HEK293 (cell line): ENCODE measurements at regions not wholly inside any gene's neighbourhood (a gene's known extent, or its start where the extent isn't known, plus 50 kb on each side); places are given as distances from the start of the nearest gene placed in this dataset.

Source experiments
- CTCF ChIA-PET: fragments of 350-600 bp; formaldehyde crosslinking; extraction: SDS; loops from one replicate; lab custom pipeline; 2021; ENCODE audit warnings: antibody characterized with exemption; lab: Yijun Ruan, JAX
- POLR2A ChIA-PET: fragments of 300-600 bp; formaldehyde crosslinking; extraction: SDS; loops from one replicate; lab custom pipeline; 2020; ENCODE audit warnings: antibody characterized with exemption, inconsistent platforms; lab: Yijun Ruan, JAX
- H3K27ac ChIP-seq: fragments of 200-500 bp; sonication (Bioruptor generic); 2 replicates; pipeline ENCODE4 v1.5.1; 2014; ENCODE audit warnings: low read depth, low read length, control low read depth, inconsistent platforms; ENCODE audit errors: extremely low read depth
- H3K36me3 ChIP-seq, 2 experiments: fragments of 200-500 bp in 1 of 2; sonication (Bioruptor generic) in 1 of 2; 1 replicate in 1 of 2; 2 replicates in 1 of 2; pipeline ENCODE4 v1.5.1; 2014 to 2017; ENCODE audit warnings: inconsistent platforms in 2 of 2, low read length in 2 of 2; ENCODE audit not compliant: control insufficient read depth in 2 of 2, insufficient read depth in 1 of 2
- H3K4me1 ChIP-seq: fragments of 200-500 bp; sonication (Bioruptor generic); 2 replicates; pipeline ENCODE4 v1.5.1; 2014; ENCODE audit warnings: mild to moderate bottlenecking, low read length, inconsistent platforms; ENCODE audit not compliant: control insufficient read depth, insufficient read depth
- H3K4me3 ChIP-seq: 2 replicates; pipeline ENCODE4 v1.5.1; 2011; ENCODE audit warnings: low read depth, mild to moderate bottlenecking, control low read depth, low read length, moderate library complexity
- H3K9me3 ChIP-seq: fragments of 200-500 bp; sonication (Bioruptor generic); 2 replicates; pipeline ENCODE4 v1.5.1; 2014; ENCODE audit warnings: low read depth, low read length, inconsistent platforms; ENCODE audit not compliant: control insufficient read depth, insufficient read depth
- ATF2 ChIP-seq: fragments of 450-650 bp; formaldehyde crosslinking; IDR thresholded peaks from 2 replicates; pipeline ENCODE4 v1.5.1; 2016; ENCODE audit warnings: missing biosample characterization, missing genetic modification characterization, low read depth
- BCL11B ChIP-seq: fragments of 450-650 bp; formaldehyde crosslinking; IDR thresholded peaks from 2 replicates; pipeline ENCODE4 v1.5.1; 2016; ENCODE audit warnings: low read depth, missing biosample characterization, missing genetic modification characterization
- HOXC10 ChIP-seq: sonication (generic); formaldehyde crosslinking; IDR thresholded peaks from 2 replicates; pipeline ENCODE4 v1.8.1; 2023; ENCODE audit warnings: mild to moderate bottlenecking, missing genetic modification reagents
- KLF7 ChIP-seq: fragments of 450-650 bp; formaldehyde crosslinking; IDR thresholded peaks from 2 replicates; pipeline ENCODE4 v1.5.1; 2016; ENCODE audit warnings: missing biosample characterization, missing genetic modification characterization, borderline replicate concordance
- MZF1 ChIP-seq: fragments of 450-650 bp; formaldehyde crosslinking; IDR thresholded peaks from 2 replicates; pipeline ENCODE4 v1.5.1; 2017; ENCODE audit warnings: missing biosample characterization, missing genetic modification characterization, borderline replicate concordance
- SP7 ChIP-seq: fragments of 450-650 bp; formaldehyde crosslinking; IDR thresholded peaks from 2 replicates; pipeline ENCODE4 v1.5.1; 2016; ENCODE audit warnings: missing biosample characterization, missing genetic modification characterization
- TRIM28 ChIP-seq: IDR thresholded peaks from 2 replicates; pipeline ENCODE4 v1.6.1; 2011; ENCODE audit warnings: low read length, control low read depth, borderline replicate concordance
- ZBTB10 ChIP-seq: fragments of 450-650 bp; formaldehyde crosslinking; IDR thresholded peaks from 2 replicates; pipeline ENCODE4 v1.5.1; 2016; ENCODE audit warnings: missing biosample characterization, missing genetic modification characterization
- ZBTB21 ChIP-seq: fragments of 450-650 bp; formaldehyde crosslinking; IDR thresholded peaks from 2 replicates; pipeline ENCODE4 v1.5.1; 2017; ENCODE audit warnings: missing biosample characterization, missing genetic modification characterization
- ZBTB7A ChIP-seq: fragments of 450-650 bp; formaldehyde crosslinking; IDR thresholded peaks from 2 replicates; pipeline ENCODE4 v1.5.1; 2016; ENCODE audit warnings: low read depth, missing biosample characterization, missing genetic modification characterization
- ZNF280D ChIP-seq: fragments of 450-650 bp; formaldehyde crosslinking; IDR thresholded peaks from 2 replicates; pipeline ENCODE4 v1.5.1; 2016; ENCODE audit warnings: missing biosample characterization, missing genetic modification characterization
- ZNF324 ChIP-seq: fragments of 450-650 bp; formaldehyde crosslinking; IDR thresholded peaks from 2 replicates; pipeline ENCODE4 v1.5.1; 2016; ENCODE audit warnings: missing biosample characterization, missing genetic modification characterization
- ZNF394 ChIP-seq: fragments of 450-650 bp; formaldehyde crosslinking; IDR thresholded peaks from 2 replicates; pipeline ENCODE4 v1.5.1; 2016; ENCODE audit warnings: missing biosample characterization, missing genetic modification characterization, mild to moderate bottlenecking, moderate library complexity, borderline replicate concordance
- ZNF416 ChIP-seq: fragments of 450-650 bp; formaldehyde crosslinking; IDR thresholded peaks from 2 replicates; pipeline ENCODE4 v1.5.1; 2016; ENCODE audit warnings: missing biosample characterization, missing genetic modification characterization
- ZNF544 ChIP-seq: fragments of 450-650 bp; formaldehyde crosslinking; IDR thresholded peaks from 2 replicates; pipeline ENCODE4 v1.5.0; 2017; ENCODE audit warnings: missing biosample characterization, missing genetic modification characterization
- ZNF548 ChIP-seq: fragments of 450-650 bp; formaldehyde crosslinking; IDR thresholded peaks from 2 replicates; pipeline ENCODE4 v1.5.1; 2016; ENCODE audit warnings: missing biosample characterization, missing genetic modification characterization
- ZNF600 ChIP-seq: fragments of 450-650 bp; formaldehyde crosslinking; IDR thresholded peaks from 2 replicates; pipeline ENCODE4 v1.5.1; 2016; ENCODE audit warnings: missing biosample characterization, missing genetic modification characterization
- ZNF623 ChIP-seq: fragments of 450-650 bp; formaldehyde crosslinking; IDR thresholded peaks from 2 replicates; pipeline ENCODE4 v1.5.1; 2016; ENCODE audit warnings: missing biosample characterization, missing genetic modification characterization
- ZNF76 ChIP-seq: fragments of 450-650 bp; formaldehyde crosslinking; IDR thresholded peaks from 2 replicates; pipeline ENCODE4; 2016; ENCODE audit warnings: low read depth, missing biosample characterization, missing genetic modification characterization, borderline replicate concordance
- ZNF785 ChIP-seq: fragments of 450-650 bp; formaldehyde crosslinking; IDR thresholded peaks from 2 replicates; pipeline ENCODE4 v1.5.1; 2016; ENCODE audit warnings: missing biosample characterization, missing genetic modification characterization
- TF ChIP-seq, protein P1 (sequence below): fragments of 450-650 bp; formaldehyde crosslinking; IDR thresholded peaks from 2 replicates; pipeline ENCODE4 v1.5.1; 2016; ENCODE audit warnings: missing biosample characterization, missing genetic modification characterization, borderline replicate concordance

- no peak overlapping the region for H3K27ac ChIP-seq
- no peaks in the 10 kb centered on the region for H3K4me1 ChIP-seq
- no peaks in the 10 kb centered on the region for H3K9me3 ChIP-seq
- CTCF ChIA-PET: no interaction called here
- no peak overlapping the region for H3K4me3 ChIP-seq
- POLR2A ChIA-PET: interaction anchor here (0.6 kb wide), 1 partner anchor 16 kb away, joined by 5 read pairs; no protein-coding TSS in a partner anchor
- no peaks in the 10 kb centered on the region for H3K36me3 ChIP-seq
- TF ChIP-seq ZNF600 (tag by site-specific recombination): 0 out of 2 replicates have a peak, but pooled peaks have one; percentile 15
- TF ChIP-seq ZNF416 (tag by site-specific recombination): no peak
- TF ChIP-seq ZNF76 (tag by site-specific recombination): no peak
- TF ChIP-seq, protein P1, sequence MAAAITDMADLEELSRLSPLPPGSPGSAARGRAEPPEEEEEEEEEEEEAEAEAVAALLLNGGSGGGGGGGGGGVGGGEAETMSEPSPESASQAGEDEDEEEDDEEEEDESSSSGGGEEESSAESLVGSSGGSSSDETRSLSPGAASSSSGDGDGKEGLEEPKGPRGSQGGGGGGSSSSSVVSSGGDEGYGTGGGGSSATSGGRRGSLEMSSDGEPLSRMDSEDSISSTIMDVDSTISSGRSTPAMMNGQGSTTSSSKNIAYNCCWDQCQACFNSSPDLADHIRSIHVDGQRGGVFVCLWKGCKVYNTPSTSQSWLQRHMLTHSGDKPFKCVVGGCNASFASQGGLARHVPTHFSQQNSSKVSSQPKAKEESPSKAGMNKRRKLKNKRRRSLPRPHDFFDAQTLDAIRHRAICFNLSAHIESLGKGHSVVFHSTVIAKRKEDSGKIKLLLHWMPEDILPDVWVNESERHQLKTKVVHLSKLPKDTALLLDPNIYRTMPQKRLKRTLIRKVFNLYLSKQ: no peak
- TF ChIP-seq KLF7 (tag by site-specific recombination): no peak
- TF ChIP-seq ZBTB10 (tag by site-specific recombination): no peak
- no peak for TF ChIP-seq ZNF548 (tag by site-specific recombination)
- no peak for TF ChIP-seq BCL11B (tag by site-specific recombination)
These were observed 59.0 kb upstream of the CAPRIN2 start for GRCh38 chr12:30813525-30814294.

DNA sequence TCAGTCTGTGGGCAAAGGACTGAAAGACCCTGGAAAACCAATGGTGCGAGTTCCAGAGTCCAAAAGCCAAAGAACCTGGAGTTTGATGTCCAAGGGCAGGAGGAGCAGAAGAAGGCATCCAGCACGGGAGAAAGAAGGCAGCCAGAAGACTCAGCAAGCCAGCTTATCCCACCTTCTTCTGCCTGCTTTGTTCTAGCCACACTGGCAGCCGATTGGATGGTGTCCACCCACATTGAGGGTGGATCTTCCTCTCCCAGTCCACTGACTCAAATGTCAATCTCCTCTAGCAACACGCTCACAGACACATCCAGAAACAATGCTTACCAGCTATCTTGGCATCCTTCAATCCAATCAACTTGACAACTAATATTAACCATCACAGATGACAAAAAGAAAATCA is 57.2 kb upstream of the CAPRIN2 start:
- Histone ChIP-seq H3K4me1 (no peaks in the 10 kb centered on the region), H3K4me3 (no peak overlapping the region), H3K9me3 (0 out of 2 replicates have a peak, but pooled peaks cover 2% of the 10 kb centered on the region), H3K27ac (no peak overlapping the region), H3K36me3 (no peaks in the 10 kb centered on the region)
- ChIA-PET CTCF (interaction anchor here (0.6 to 0.9 kb wide), 3 partner anchors 173 to 605 kb away, joined by 3 to 7 read pairs (median 4); no protein-coding TSS in a partner anchor), POLR2A (no interaction called here)
- TF ChIP-seq SP7 (tag by site-specific recombination) (no peak), ZBTB7A (tag by site-specific recombination) (no peak), ZNF623 (tag by site-specific recombination) (no peak), ZNF280D (tag by site-specific recombination) (no peak), ZNF544 (no peak), TRIM28 (no peak), ZBTB21 (tag by site-specific recombination) (no peak), ZNF785 (no peak), HOXC10 (CRISPR knock-in tag) (no peak), MZF1 (tag by site-specific recombination) (no peak), ATF2 (tag by site-specific recombination) (no peak), ZNF324 (tag by site-specific recombination) (no peak), ZNF394 (tag by site-specific recombination) (no peak)
